OCI-LY7 (cell line): ENCODE measurements at regions not wholly inside any gene's neighbourhood (a gene's known extent, or its start where the extent isn't known, plus 50 kb on each side); places are given as distances from the start of the nearest gene placed in this dataset.

Experiments
- BruUV-seq: library from RNA; stranded (reverse); fragments of 400-500 nt; replicated peaks from 2 replicates; lab custom pipeline; 2021; lab: Mats Ljungman, UMichigan
- CTCF ChIA-PET: fragments of 300-600 bp; sonication (Branson Sonifier 250); formaldehyde crosslinking; loops from one replicate; lab custom pipeline; 2022; ENCODE audit warnings: antibody characterized with exemption; ENCODE audit not compliant: unreplicated experiment; lab: Charles Lee
- POLR2A ChIA-PET: fragments of 300-600 bp; sonication (Branson Sonifier 250); formaldehyde crosslinking; loops from one replicate; lab custom pipeline; 2022; ENCODE audit warnings: antibody characterized with exemption; lab: Charles Lee
- DNase-seq: peaks from one replicate; pipeline ENCODE4 v3.0.0-alpha.2; 2015; ENCODE audit warnings: low spot score
- H2AFZ ChIP-seq: fragments of 200-600 bp; sonication (generic), shearing (Covaris generic); 2 replicates; pipeline ENCODE4 v1.6.1; 2014; ENCODE audit warnings: mild to moderate bottlenecking, antibody characterized with exemption, low read length, moderate library complexity
- H3K27ac ChIP-seq: fragments of 200-600 bp; sonication (generic); 2 replicates; pipeline ENCODE4 v1.5.1; 2014; ENCODE audit warnings: mixed run types, low read depth, mild to moderate bottlenecking, moderate library complexity, low read length, inconsistent platforms; ENCODE audit not compliant: poor library complexity, severe bottlenecking
- H3K36me3 ChIP-seq: fragments of 200-600 bp; sonication (generic); 2 replicates; pipeline ENCODE4 v1.6.1; 2014; ENCODE audit warnings: mild to moderate bottlenecking, antibody characterized with exemption, low read length, moderate library complexity, mixed read lengths; ENCODE audit not compliant: insufficient read depth
- H3K4me1 ChIP-seq: fragments of 200-600 bp; sonication (generic); 2 replicates; pipeline ENCODE4 v1.5.1; 2014; ENCODE audit warnings: mild to moderate bottlenecking, low read length; ENCODE audit not compliant: insufficient read depth, poor library complexity, severe bottlenecking
- H3K4me2 ChIP-seq: fragments of 200-600 bp; sonication (generic); 2 replicates; pipeline ENCODE4 v1.6.1; 2014; ENCODE audit warnings: mild to moderate bottlenecking, low read length
- H3K4me3 ChIP-seq: fragments of 200-600 bp; sonication (generic); 2 replicates; pipeline ENCODE4 v1.5.1; 2014; ENCODE audit warnings: mild to moderate bottlenecking, low read depth, low read length; ENCODE audit not compliant: poor library complexity, severe bottlenecking
- H3K79me2 ChIP-seq: fragments of 200-600 bp; sonication (generic); 2 replicates; pipeline ENCODE4 v1.6.1; 2016; ENCODE audit warnings: low read depth, mild to moderate bottlenecking, low read length, moderate library complexity, mixed read lengths; ENCODE audit not compliant: insufficient read depth
- H3K9me2 ChIP-seq: fragments of 200-600 bp; sonication (generic); 2 replicates; pipeline ENCODE4 v1.6.1; 2016; ENCODE audit warnings: mild to moderate bottlenecking, low read length, mixed read lengths; ENCODE audit not compliant: insufficient read depth
- H3K9me3 ChIP-seq: fragments of 200-600 bp; sonication (generic); 2 replicates; pipeline ENCODE4 v1.6.1; 2014; ENCODE audit warnings: mild to moderate bottlenecking, mixed run types, low read length, mixed read lengths
- H4K20me1 ChIP-seq: fragments of 200-600 bp; sonication (generic); 2 replicates; pipeline ENCODE4 v1.6.1; 2014; ENCODE audit warnings: mild to moderate bottlenecking, antibody characterized with exemption, low read length, moderate library complexity, mixed read lengths; ENCODE audit not compliant: insufficient read depth
- EZH2phosphoT487 ChIP-seq: fragments of 200-600 bp; sonication (generic); IDR thresholded peaks from 2 replicates; pipeline ENCODE4 v1.6.1; 2018; ENCODE audit warnings: low read depth, borderline replicate concordance, mild to moderate bottlenecking, mixed run types, antibody characterized with exemption, low read length, moderate library complexity, mixed read lengths
- intact Hi-C: fragments of 100-400 bp; cut with micrococcal nuclease; formaldehyde crosslinking; loops from one replicate; pipeline ENCODE4 v1.10.0; 2022; ENCODE audit not compliant: unreplicated experiment
- TF ChIP-seq, protein P1 (sequence below): fragments of 200-600 bp; sonication (generic); conservative IDR thresholded peaks from 2 replicates; pipeline ENCODE4 v1.5.1; 2014; ENCODE audit warnings: mild to moderate bottlenecking, antibody characterized with exemption, low read length, moderate library complexity, mixed read lengths

DNA sequence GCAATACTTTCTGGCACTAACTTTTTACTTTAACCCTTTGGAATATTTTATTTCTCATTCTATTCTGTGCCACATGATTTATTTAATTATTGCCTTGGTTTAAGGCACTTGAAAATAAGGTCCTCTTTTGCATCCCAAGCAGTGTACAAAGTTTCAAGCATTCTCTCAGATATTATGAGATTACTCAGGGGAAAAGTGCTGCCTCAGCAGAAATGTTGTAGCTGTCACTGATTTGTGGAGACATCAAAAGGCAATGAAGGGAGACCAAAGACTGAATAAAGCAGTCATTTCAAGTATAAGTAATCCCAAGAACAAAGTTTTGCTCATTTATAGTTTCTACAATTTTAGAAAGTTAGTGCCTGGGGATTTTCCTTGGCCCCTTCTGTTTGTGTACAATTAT is 253.0 kb downstream of the RNF144B start:
- intact Hi-C loops, result no loop called here
- Histone ChIP-seq H3K36me3 (no peaks in the 10 kb centered on the region), H3K9me3 (no peaks in the 10 kb centered on the region), H4K20me1 (no peaks in the 10 kb centered on the region), H3K27ac (no peak overlapping the region), H3K9me2 (no peaks in the 10 kb centered on the region), H3K79me2 (no peaks in the 10 kb centered on the region), H3K4me3 (no peak overlapping the region), H3K4me2 (no peak overlapping the region), H3K4me1 (no peaks in the 10 kb centered on the region), H2AFZ (no peak overlapping the region)
- TF ChIP-seq EZH2phosphoT487, result no peak
- TF ChIP-seq, protein P1, sequence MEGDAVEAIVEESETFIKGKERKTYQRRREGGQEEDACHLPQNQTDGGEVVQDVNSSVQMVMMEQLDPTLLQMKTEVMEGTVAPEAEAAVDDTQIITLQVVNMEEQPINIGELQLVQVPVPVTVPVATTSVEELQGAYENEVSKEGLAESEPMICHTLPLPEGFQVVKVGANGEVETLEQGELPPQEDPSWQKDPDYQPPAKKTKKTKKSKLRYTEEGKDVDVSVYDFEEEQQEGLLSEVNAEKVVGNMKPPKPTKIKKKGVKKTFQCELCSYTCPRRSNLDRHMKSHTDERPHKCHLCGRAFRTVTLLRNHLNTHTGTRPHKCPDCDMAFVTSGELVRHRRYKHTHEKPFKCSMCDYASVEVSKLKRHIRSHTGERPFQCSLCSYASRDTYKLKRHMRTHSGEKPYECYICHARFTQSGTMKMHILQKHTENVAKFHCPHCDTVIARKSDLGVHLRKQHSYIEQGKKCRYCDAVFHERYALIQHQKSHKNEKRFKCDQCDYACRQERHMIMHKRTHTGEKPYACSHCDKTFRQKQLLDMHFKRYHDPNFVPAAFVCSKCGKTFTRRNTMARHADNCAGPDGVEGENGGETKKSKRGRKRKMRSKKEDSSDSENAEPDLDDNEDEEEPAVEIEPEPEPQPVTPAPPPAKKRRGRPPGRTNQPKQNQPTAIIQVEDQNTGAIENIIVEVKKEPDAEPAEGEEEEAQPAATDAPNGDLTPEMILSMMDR, result no peak
- BruUV-seq, result no TSS peak
- ChIA-PET CTCF (no interaction called here), POLR2A (interaction anchor here (0.7 kb wide), 1 partner anchor 56 kb away, joined by 3 read pairs; no protein-coding TSS in a partner anchor)
- no peak for DNase-seq

DNA sequence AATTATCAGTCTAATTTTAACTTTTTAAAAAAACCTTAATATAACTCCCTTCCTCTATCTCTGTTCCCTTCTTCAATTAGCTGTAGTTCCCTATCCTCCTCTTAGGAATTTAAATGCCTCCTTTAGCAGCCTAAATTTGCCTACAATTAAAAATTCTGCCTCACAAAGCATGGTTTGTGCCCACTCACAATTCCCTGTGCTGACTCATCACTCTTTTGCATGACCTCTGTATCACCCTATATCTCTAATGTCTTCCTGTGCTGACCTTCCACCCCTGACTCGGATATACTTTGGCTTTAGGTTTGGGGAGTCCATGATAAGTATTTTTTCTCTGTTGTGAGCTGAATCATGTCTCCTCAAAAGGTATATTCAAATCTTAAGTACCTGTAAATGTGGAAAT is 253.6 kb downstream of the RNF144B start:
- H3K9me2 ChIP-seq, result no peaks in the 10 kb centered on the region
- CTCF ChIA-PET, result no interaction called here
- BruUV-seq, result no TSS peak
- TF ChIP-seq, protein P1, result no peak
- TF ChIP-seq EZH2phosphoT487, result no peak
- H2AFZ ChIP-seq, result no peak overlapping the region
- H3K4me2 ChIP-seq, result no peak overlapping the region
- H3K4me3 ChIP-seq, result no peak overlapping the region
- no peaks in the 10 kb centered on the region for H3K4me1 ChIP-seq
- H3K27ac ChIP-seq, result no peak overlapping the region
- H3K79me2 ChIP-seq, result no peaks in the 10 kb centered on the region
- intact Hi-C loops, result no loop called here
- no peaks in the 10 kb centered on the region for H3K36me3 ChIP-seq
- POLR2A ChIA-PET, result interaction anchor here (0.7 kb wide), 1 partner anchor 55 kb away, joined by 3 read pairs; no protein-coding TSS in a partner anchor
- DNase-seq, result no peak
- no peaks in the 10 kb centered on the region for H4K20me1 ChIP-seq
- no peaks in the 10 kb centered on the region for H3K9me3 ChIP-seq

DNA sequence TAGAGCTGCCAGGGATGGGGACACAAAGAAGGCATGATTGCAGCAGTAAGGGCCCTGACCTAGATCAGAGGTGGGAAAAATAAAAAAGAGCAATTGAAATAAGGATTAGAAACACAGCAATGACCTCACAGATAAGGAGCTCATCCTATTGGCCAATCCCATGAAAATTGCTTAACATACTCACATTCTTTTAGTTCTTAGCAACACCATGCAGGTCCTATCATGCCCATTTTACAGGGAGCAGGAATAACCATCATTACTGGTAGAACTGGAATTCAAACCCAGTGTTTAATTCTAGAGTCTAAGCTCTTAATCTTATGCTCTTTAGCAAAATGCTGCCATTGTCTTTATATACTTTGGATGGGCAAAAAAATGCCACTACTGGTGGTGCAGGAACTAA is 267.7 kb downstream of the RNF144B start:
- H3K79me2 ChIP-seq, result no peaks in the 10 kb centered on the region
- no peak for TF ChIP-seq EZH2phosphoT487
- TF ChIP-seq, protein P1, result no peak
- CTCF ChIA-PET, result no interaction called here
- H4K20me1 ChIP-seq, result no peaks in the 10 kb centered on the region
- no peaks in the 10 kb centered on the region for H3K4me1 ChIP-seq
- no peak overlapping the region for H3K4me2 ChIP-seq
- H3K9me2 ChIP-seq, result no peaks in the 10 kb centered on the region
- no TSS peak for BruUV-seq
- H3K4me3 ChIP-seq, result no peak overlapping the region
- H3K36me3 ChIP-seq, result no peaks in the 10 kb centered on the region
- POLR2A ChIA-PET, result no interaction called here
- no peak overlapping the region for H2AFZ ChIP-seq
- intact Hi-C loops, result no loop called here
- DNase-seq, result no peak
- H3K27ac ChIP-seq, result no peak overlapping the region
- no peaks in the 10 kb centered on the region for H3K9me3 ChIP-seq
